HL-60 (cell line): ENCODE measurements at regions not wholly inside any gene's neighbourhood (a gene's known extent, or its start where the extent isn't known, plus 50 kb on each side); places are given as distances from the start of the nearest gene placed in this dataset.

Experiments
- POLR2AphosphoS5 ChIP-seq: IDR thresholded peaks from 2 replicates; pipeline ENCODE4 v1.6.1; 2012; ENCODE audit warnings: low read depth
- TF ChIP-seq, protein P1 (sequence below): IDR thresholded peaks from one replicate; pipeline ENCODE4 v1.5.1; 2011; ENCODE audit warnings: low read length, control low read depth, inconsistent platforms; ENCODE audit not compliant: insufficient read depth

DNA sequence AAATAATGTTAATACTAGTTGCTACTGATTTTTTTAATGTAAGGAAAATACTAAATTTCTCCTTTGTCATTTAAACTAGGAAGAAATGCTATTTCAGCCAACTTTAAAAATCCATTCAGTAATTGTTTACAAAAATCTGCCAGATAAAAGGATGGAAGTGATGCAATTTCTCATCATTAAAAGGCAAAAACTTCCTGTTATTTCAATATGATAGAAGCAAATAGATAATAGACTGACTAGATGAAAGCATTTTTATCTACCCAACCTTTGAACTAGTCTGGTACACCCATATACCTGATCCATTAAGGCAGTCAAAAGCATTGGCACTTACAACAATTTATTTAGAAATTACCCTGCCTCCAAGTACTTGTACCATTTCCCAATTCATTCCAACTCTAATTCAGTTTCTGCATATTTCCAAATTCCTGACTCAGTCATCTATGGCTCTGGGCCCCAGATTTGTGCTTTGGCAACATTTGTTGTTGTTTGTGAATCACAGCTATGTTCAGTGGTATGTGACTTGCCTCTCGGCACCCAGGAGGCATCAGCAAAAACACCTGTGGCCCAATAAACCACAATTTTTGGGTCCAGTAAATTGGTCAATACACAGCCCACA lies 482.6 kb upstream of the SEMA3A start:
- TF ChIP-seq, protein P1, sequence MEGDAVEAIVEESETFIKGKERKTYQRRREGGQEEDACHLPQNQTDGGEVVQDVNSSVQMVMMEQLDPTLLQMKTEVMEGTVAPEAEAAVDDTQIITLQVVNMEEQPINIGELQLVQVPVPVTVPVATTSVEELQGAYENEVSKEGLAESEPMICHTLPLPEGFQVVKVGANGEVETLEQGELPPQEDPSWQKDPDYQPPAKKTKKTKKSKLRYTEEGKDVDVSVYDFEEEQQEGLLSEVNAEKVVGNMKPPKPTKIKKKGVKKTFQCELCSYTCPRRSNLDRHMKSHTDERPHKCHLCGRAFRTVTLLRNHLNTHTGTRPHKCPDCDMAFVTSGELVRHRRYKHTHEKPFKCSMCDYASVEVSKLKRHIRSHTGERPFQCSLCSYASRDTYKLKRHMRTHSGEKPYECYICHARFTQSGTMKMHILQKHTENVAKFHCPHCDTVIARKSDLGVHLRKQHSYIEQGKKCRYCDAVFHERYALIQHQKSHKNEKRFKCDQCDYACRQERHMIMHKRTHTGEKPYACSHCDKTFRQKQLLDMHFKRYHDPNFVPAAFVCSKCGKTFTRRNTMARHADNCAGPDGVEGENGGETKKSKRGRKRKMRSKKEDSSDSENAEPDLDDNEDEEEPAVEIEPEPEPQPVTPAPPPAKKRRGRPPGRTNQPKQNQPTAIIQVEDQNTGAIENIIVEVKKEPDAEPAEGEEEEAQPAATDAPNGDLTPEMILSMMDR: no peak
- TF ChIP-seq POLR2AphosphoS5: no peak
